Inflammatory macrophage treated with lipopolysaccharide for 4 hours (primary cell): ENCODE measurements at regions not wholly inside any gene's neighbourhood (a gene's known extent, or its start where the extent isn't known, plus 50 kb on each side); places are given as distances from the start of the nearest gene placed in this dataset.

ENCODE experiments used
- DNase-seq: peaks from one replicate; pipeline ENCODE4 v3.0.0-alpha.2; 2020

- no peak for DNase-seq
These were observed 472.8 kb downstream of the CDK5RAP2 start for GRCh38 chr9:120107138-120107537.

GRCh38 chr9:120104771-120105170, 475.2 kb downstream of the CDK5RAP2 start:
- no peak for DNase-seq

- DNase-seq: no peak
These were observed 479.4 kb downstream of the CDK5RAP2 start for GRCh38 chr9:120100595-120100994.

DNA sequence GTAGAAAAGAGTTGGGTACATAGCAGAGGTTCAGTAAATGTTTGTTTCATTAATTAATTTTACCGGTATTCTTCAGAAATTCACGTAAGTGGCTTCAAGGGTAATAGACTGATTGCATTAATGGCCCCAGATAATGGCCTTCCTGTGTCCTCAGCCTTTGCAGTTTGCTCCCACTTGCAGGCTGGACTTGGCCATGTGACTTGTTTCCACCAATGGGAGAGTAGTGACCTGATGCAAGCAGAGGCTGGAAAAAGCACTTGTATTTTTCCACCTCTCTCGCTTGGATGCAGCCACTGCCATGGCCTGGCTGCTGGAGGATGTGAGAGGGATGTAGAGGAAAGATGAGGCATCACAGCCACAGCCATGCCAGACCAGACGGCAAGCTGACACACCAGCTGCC, 480.9 kb downstream of the CDK5RAP2 start:
- DNase-seq: no peak

DNA sequence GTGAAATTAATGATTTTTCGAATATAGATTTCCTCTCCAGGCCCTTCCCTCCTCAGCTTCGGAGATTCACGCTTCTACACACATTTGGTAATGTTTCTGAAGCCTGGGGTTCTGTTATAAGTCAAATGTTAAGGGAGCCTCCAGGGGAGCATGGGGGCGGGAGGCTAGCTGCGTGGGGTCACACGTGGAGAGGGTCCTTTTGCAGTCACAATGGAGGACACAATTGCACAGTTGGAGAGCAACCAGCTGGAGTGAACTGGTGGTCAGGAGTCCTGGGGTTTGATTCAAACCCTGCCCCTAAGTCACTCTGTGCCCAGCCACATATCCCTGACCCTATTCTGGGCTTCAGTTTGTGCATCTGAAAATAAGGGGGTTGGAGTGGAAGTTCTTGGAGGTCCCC, 481.4 kb downstream of the CDK5RAP2 start:
- no peak for DNase-seq

DNA sequence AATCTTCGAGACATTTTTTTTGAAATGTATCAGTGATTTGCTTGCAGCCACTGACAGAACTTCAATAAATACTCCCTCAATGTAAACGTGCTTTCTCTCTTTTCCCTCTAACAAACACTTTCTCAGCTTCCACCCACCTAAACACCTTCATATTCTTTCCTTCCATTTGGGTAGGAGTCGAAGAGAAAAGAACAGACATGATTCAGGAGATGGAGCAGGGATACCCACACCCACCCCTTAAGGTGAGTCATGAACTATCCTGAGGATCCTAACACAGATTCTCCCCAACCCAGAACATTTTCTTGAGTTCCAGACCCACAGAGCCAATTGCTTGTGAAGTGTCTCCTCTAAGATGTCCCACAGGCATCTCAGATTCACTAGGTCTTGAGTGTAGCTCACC, 488.8 kb downstream of the CDK5RAP2 start:
- no peak for DNase-seq

DNA sequence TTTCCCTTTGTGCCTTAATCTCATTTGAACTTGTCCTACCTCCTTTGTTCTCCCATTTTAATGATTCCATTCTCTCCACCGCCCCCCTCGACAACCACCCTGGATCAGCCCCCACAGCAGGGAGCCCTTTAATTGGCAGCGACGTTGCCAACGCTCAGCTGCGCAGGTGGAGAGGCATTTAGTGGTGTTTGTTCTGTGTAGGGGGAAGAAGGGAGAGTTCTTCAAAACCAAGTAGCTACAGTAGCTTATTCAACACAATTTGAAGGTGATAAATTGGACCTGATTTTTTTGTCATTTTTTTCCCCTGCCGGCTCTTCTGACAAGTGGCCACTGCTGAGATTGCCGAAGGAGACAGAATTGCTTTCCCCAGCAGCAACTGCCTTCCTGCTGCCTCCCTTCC, 499.1 kb downstream of the CDK5RAP2 start:
- DNase-seq: no peak

- no peak for DNase-seq
These were observed 501.9 kb downstream of the CDK5RAP2 start for GRCh38 chr9:120078112-120078511.

DNA sequence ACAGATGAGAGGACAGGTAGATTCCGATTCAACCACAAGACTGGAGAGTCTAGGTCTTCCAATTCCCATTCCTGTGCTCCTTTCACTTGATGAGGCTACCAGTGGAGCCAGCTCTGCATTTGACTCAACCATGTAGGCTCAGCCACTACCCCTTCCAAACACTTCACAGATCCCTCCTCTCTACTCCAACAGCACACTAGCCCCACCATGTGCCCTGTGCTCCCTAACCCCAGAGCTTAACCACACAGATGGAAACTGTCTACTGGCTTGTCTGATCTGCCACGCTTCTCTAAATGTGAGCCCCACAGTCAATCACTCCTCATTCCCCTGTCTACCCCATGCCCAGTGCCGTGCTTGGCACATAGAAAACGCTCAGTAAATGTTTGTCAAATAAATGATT, 508.2 kb downstream of the CDK5RAP2 start:
- no peak for DNase-seq

DNA sequence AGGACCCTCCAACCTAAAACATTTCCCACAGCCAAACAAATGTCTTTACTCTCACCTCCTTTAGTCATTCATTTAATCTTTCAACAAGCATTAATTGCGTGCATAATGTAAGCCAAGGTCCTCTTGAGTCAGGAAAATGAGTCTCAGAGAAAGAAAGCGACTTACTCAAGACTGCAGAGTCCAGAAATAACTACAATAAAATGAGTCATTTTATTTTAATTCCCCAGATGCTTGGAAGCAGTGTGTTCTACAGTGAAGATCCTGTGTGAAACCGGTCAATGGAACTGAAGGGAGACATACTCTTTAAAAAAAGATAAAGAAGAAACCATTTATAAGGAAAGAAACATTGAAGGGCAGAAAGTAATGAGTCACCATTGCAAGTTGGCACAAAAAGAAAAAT, 513.7 kb downstream of the CDK5RAP2 start:
- no peak for DNase-seq

- DNase-seq: no peak
These were observed 514.8 kb downstream of the CDK5RAP2 start for GRCh38 chr9:120065151-120065550.

DNA sequence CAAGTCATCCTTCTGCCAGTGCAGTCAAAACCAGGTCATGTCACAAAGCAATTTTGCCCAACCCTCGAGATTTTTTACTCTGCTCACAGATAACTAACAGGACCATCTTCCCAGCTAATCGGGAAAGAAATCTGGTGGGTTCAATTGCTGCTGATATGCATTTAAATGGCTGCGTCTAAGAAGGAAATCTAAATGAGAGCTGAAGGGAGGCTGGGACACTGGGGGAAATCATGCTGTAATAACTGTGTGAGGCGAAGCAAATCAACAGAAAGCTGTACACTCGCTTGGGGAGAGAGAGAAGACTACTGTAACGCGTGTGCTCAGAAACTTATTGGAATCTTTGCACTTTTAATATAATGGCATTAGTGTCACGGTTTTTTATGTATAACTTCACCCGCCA, 535.0 kb downstream of the CDK5RAP2 start:
- no peak for DNase-seq

GRCh38 chr9:120043448-120043847, 536.5 kb downstream of the CDK5RAP2 start:
- DNase-seq: no peak

GRCh38 chr9:120040896-120041295, 539.1 kb downstream of the CDK5RAP2 start:
- no peak for DNase-seq

- DNase-seq: no peak
These were observed 541.6 kb downstream of the CDK5RAP2 start for GRCh38 chr9:120038342-120038741.

DNA sequence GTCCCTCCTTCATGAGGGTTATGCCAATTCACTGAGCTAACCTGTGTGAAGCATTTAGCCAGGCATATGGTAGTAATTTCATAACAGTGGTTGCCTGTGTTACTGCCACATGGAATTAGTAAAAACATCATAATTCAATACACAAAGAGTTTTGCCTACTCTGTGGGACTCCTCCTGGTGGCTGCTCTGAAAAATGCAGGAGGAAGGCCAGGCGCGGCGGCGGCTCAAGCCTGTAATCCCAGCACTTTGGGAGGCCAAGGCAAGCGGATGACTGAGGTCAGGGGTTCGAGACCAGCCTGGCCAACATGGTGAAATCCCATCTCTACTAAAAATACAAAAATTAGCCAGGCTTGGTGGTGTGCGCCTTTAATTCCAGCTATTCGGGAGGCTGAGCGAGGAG, 547.3 kb downstream of the CDK5RAP2 start:
- DNase-seq: no peak

DNA sequence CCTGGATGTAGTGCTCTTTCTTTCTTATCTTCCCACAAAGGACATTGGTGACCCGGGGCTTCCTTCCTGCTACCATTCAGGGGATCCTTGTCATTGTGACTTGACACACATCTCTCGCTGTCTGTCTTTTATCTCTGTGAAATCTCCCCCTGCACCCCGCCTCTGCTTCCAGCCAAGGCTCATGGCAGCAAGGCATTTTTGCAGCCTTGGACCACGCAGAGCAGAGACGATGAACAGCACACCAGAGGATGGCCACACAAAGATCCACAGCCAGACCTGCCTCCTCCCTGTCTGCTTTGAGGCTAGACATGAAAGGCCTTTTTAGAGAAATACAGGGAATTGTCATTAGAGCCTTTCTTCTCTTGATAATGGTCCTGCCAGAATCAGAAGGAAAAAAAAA, 549.1 kb downstream of the CDK5RAP2 start:
- DNase-seq: no peak

DNA sequence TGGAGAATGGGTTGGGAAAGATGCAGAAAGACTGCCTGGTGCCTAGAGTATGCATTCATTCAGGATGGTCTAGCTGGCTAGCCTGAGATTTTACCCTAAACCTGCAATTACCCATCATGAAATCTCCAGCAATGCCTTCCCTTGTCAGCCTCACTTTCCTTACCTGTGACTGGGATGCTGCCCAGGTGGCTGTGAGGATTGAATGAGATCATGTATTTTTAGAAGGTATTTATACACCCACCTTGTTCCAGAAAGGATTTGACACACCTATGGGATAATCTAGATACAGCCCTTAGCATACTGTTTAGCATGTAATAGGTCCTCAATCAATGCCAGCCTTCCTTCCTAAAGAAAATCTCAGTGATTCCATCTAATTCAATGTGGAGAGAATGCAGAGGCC, 561.4 kb downstream of the CDK5RAP2 start:
- no peak for DNase-seq

DNA sequence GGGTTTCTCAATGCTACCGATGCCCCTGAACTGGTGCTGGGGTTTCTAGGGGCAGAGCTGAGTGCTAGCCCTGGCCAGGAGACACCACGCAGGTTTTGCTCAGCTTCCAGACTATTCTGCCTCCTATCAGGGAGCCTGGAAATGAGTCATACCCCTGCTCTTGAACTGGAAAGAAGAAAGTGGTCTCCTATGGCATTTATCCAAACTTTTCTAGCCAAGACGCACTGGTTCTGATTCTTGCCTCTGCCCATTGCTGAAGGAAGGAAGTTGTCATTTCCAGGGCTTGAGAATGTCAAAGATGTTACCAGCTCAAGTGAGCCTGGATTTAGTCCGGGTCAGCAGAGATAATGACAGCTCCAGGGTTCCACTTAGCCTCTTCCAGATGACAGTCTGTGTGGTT, 561.9 kb downstream of the CDK5RAP2 start:
- DNase-seq: no peak

GRCh38 chr9:120016231-120016630, 563.7 kb downstream of the CDK5RAP2 start:
- DNase-seq: no peak

DNA sequence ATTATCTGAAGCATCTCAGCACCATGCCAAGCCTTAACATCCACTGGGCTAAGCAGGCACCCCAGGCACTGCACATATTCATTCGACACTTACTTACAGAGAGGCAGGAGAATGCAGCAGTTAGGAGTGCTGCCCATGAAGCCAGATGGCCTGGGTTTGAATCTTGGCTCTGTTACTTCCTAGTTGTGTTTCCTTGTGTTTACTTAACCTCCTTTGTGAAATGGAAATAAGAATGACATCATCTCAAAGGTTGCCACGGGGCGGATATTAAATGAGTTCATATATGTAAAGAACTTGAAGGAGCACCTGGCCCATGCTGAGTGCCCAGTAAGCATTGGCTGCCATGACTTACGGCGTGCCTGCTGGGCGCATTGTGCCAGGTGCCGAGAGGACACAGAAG, 565.2 kb downstream of the CDK5RAP2 start:
- DNase-seq: no peak

GRCh38 chr9:120009856-120010255, 570.1 kb downstream of the CDK5RAP2 start:
- no peak for DNase-seq

- DNase-seq: no peak
These were observed 578.4 kb downstream of the CDK5RAP2 start for GRCh38 chr9:120001536-120001935.

- no peak for DNase-seq
These were observed 581.4 kb downstream of the CDK5RAP2 start for GRCh38 chr9:119998614-119999013.

- DNase-seq: no peak
These were observed 588.2 kb downstream of the CDK5RAP2 start for GRCh38 chr9:119991797-119992196.

- no peak for DNase-seq
These were observed 593.3 kb downstream of the CDK5RAP2 start for GRCh38 chr9:119986713-119987112.
